Adrenal gland (tissue), 5 donors: ENCODE measurements at regions not wholly inside any gene's neighbourhood (a gene's known extent, or its start where the extent isn't known, plus 50 kb on each side); places are given as distances from the start of the nearest gene placed in this dataset.

Experiments used
- CTCF ChIP-seq, 6 experiments: fragments of 450-650 bp in 4 of 6; fragments of 200-600 bp in 2 of 6; sonication (generic) in 1 of 6; IDR thresholded peaks; 1 replicate in 5 of 6; 2 replicates in 1 of 6; pipeline versions ENCODE4 v1.5.1 to v1.8.0; 2016 to 2021; ENCODE audit warnings: antibody characterized with exemption in 6 of 6, mild to moderate bottlenecking in 2 of 6, moderate library complexity in 1 of 6
- POLR2A ChIP-seq, 2 donors: fragments of 450-650 bp; IDR thresholded peaks; one replicate each; pipeline ENCODE4 v1.6.1; 2017; ENCODE audit warnings: antibody characterized with exemption in 2 of 2, mild to moderate bottlenecking in 2 of 2, moderate library complexity in 1 of 2
- donor health status: DM: no; HTN: no; CAD: no.

GRCh38 chr14:27409944-27410343, 812.1 kb upstream of the NOVA1 start:
- TF ChIP-seq CTCF (IDR thresholded peaks at IDR 0.05) (no peak), POLR2A (IDR thresholded peaks at IDR 0.05) (no peak)
